Fibroblast of peridontal ligament (primary cell): ENCODE measurements at regions not wholly inside any gene's neighbourhood (a gene's known extent, or its start where the extent isn't known, plus 50 kb on each side); places are given as distances from the start of the nearest gene placed in this dataset.

Experiments used
- DNase-seq: peaks from one replicate; pipeline ENCODE4 v3.0.0-alpha.2; 2010; ENCODE audit errors: extremely low read depth

- DNase-seq = no peak
Measured at GRCh38 chr2:64369706-64370105, 84.3 kb upstream of the LGALSL start.

- DNase-seq = no peak
Measured at GRCh38 chr2:64371727-64372126, 82.2 kb upstream of the LGALSL start.

- no peak for DNase-seq
Measured at GRCh38 chr2:64374686-64375085, 79.3 kb upstream of the LGALSL start.

- DNase-seq = no peak
Measured at GRCh38 chr2:64376926-64377325, 77.0 kb upstream of the LGALSL start.

- DNase-seq = no peak
Measured at GRCh38 chr2:64379186-64379585, 74.8 kb upstream of the LGALSL start.

- DNase-seq = no peak
Measured at GRCh38 chr2:64380853-64381527, 73.0 kb upstream of the LGALSL start.

- DNase-seq = no peak
Measured at GRCh38 chr2:64383016-64383591, 70.9 kb upstream of the LGALSL start.

- no peak for DNase-seq
Measured at GRCh38 chr2:64383881-64384280, 70.1 kb upstream of the LGALSL start.

- no peak for DNase-seq
Measured at GRCh38 chr2:64386676-64387075, 67.3 kb upstream of the LGALSL start.

GRCh38 chr2:64390586-64390985 lies 63.4 kb upstream of the LGALSL start:
- DNase-seq = no peak

GRCh38 chr2:64391424-64391823 lies 62.5 kb upstream of the LGALSL start:
- DNase-seq = no peak

GRCh38 chr2:64391940-64392339 lies 62.0 kb upstream of the LGALSL start:
- DNase-seq = no peak

- no peak for DNase-seq
Measured at GRCh38 chr2:64392529-64392928, 61.4 kb upstream of the LGALSL start.

GRCh38 chr2:64393383-64394010 lies 60.5 kb upstream of the LGALSL start:
- DNase-seq = no peak

- DNase-seq = no peak
Measured at GRCh38 chr2:64394153-64394552, 59.8 kb upstream of the LGALSL start.

GRCh38 chr2:64396001-64396400 lies 58.0 kb upstream of the LGALSL start:
- DNase-seq = no peak

GRCh38 chr2:64396551-64396950 lies 57.4 kb upstream of the LGALSL start:
- DNase-seq = no peak

- no peak for DNase-seq
Measured at GRCh38 chr2:64398516-64399129, 55.3 kb upstream of the LGALSL start.

- no peak for DNase-seq
Measured at GRCh38 chr2:64399521-64399920, 54.4 kb upstream of the LGALSL start.

- no peak for DNase-seq
Measured at GRCh38 chr2:64400105-64400728, 53.7 kb upstream of the LGALSL start.

- DNase-seq = no peak
Measured at GRCh38 chr2:64400733-64401528, 53.0 kb upstream of the LGALSL start.

- DNase-seq = no peak
Measured at GRCh38 chr2:64401529-64401880, 52.5 kb upstream of the LGALSL start.
